Spleen (tissue), 11 donors: ENCODE measurements at regions not wholly inside any gene's neighbourhood (a gene's known extent, or its start where the extent isn't known, plus 50 kb on each side); places are given as distances from the start of the nearest gene placed in this dataset.
A peak's percentile ranks its signal among the peaks of the same experiment; 100 is the strongest.

Source experiments
- DNase-seq: peaks from one replicate; pipeline ENCODE4 v3.0.0-alpha.2; 2020
- H3K27ac ChIP-seq, 8 donors: fragments of 200-600 bp; sonication (generic) in 7 of 8; 1 replicate in 4 of 8; 2 replicates in 4 of 8; pipeline versions ENCODE4 v1.5.0 to v1.8.0; 2016 to 2021; ENCODE audit warnings: inconsistent platforms in 4 of 8, mild to moderate bottlenecking in 4 of 8, moderate library complexity in 1 of 8
- H3K27me3 ChIP-seq, 7 donors: fragments of 200-600 bp; sonication (generic) in 6 of 7; replicated peaks in 1 of 7; 1 replicate in 4 of 7; 2 replicates in 3 of 7; pipeline versions ENCODE4 v1.5.0 to v1.8.0; 2016 to 2021; ENCODE audit warnings: inconsistent platforms in 3 of 7, mild to moderate bottlenecking in 1 of 7
- H3K36me3 ChIP-seq, 6 donors: fragments of 200-600 bp; sonication (generic) in 5 of 6; 1 replicate in 4 of 6; 2 replicates in 2 of 6; pipeline versions ENCODE4 v1.5.0 to v1.8.0; 2016 to 2021; ENCODE audit warnings: inconsistent platforms in 2 of 6
- H3K4me1 ChIP-seq, 6 donors: fragments of 200-600 bp; sonication (generic) in 5 of 6; 1 replicate in 3 of 6; 2 replicates in 3 of 6; pipeline versions ENCODE4 v1.5.0 to v1.8.0; 2016 to 2021; ENCODE audit warnings: inconsistent platforms in 3 of 6
- H3K4me3 ChIP-seq, 8 donors: fragments of 200-600 bp; sonication (generic) in 7 of 8; 1 replicate in 4 of 8; 2 replicates in 4 of 8; pipeline versions ENCODE4 v1.5.0 to v1.8.0; 2016 to 2021; ENCODE audit warnings: inconsistent platforms in 4 of 8, mild to moderate bottlenecking in 4 of 8, moderate library complexity in 2 of 8
- H3K9me3 ChIP-seq, 8 donors: fragments of 200-600 bp; sonication (generic) in 7 of 8; 1 replicate in 4 of 8; 2 replicates in 4 of 8; pipeline versions ENCODE4 v1.5.0 to v1.8.0; 2016 to 2021; ENCODE audit warnings: inconsistent platforms in 4 of 8
- CTCF ChIP-seq, 11 experiments: fragments of 200-600 bp in 7 of 11; fragments of 450-650 bp in 4 of 11; sonication (generic) in 4 of 11; IDR thresholded peaks in 8 of 11; conservative IDR thresholded peaks in 3 of 11; 1 replicate in 7 of 11; 2 replicates in 4 of 11; pipeline versions ENCODE4 v1.4.0 to v1.8.0; 2016 to 2021; ENCODE audit warnings: antibody characterized with exemption in 11 of 11, inconsistent platforms in 4 of 11, mild to moderate bottlenecking in 1 of 11
- POLR2A ChIP-seq, 3 donors: fragments of 450-650 bp; IDR thresholded peaks; one replicate each; pipeline ENCODE4 v1.5.1; 2017; ENCODE audit warnings: antibody characterized with exemption in 3 of 3, mild to moderate bottlenecking in 1 of 3
- POLR2AphosphoS5 ChIP-seq, 3 donors: sonication (generic); formaldehyde crosslinking; IDR thresholded peaks; one replicate each; pipeline ENCODE4 v1.5.1; 2017; ENCODE audit warnings: antibody characterized with exemption in 3 of 3
- WGBS, 5 donors: extraction: QIAGEN DNeasy Blood & Tissue Kit in 3 of 5; methylation state at CpG; one replicate each; pipeline versions ENCODE4 v1.1.5 to v1.1.7; 2013 to 2018; 5-methylcytosine and 5-hydroxymethylcytosine counted together
- intact Hi-C: fragments of 100-400 bp; cut with DNase I; formaldehyde crosslinking; loops from one replicate; pipeline ENCODE4 v1.15.0; 2023; ENCODE audit warnings: low total_unique reads
- donor health status: healthy with polysubstance abuse.
- donor health status: DM: no; HTN: no; CAD: no; lungs with moderate emphysema.
- donor health status: DM: no; HTN: no; CAD: no.
- donor health status: Bipolar disorder and iron deficiency.
- donor health status: healthy.
- donor health status: DM: no; HTN: no; CAD: no.
- donor health status: DM: yes; HTN: yes; CAD: no.

GRCh38 chr16:85309656-85310587, 197.7 kb upstream of the CIBAR2 start:
- no peaks in the 10 kb centered on the region for H3K36me3 ChIP-seq
- peaks cover 0 to 16% (median 0%) of the 10 kb centered on the region in 7 donors for H3K27me3 ChIP-seq
- H3K9me3 ChIP-seq, result no peaks in the 10 kb centered on the region
- peak in 1 of 11 experiments; percentile 2 for TF ChIP-seq CTCF (IDR thresholded peaks at IDR 0.05 in 8 of 11, conservative IDR thresholded peaks at IDR 0.05 in 3 of 11)
- TF ChIP-seq POLR2A (IDR thresholded peaks at IDR 0.05), result no peak
- peak; percentile 42 to 77 (median 73) for TF ChIP-seq POLR2AphosphoS5 (IDR thresholded peaks at IDR 0.05)
- H3K4me1 ChIP-seq, result peaks cover 49 to 100% (median 88%) of the 10 kb centered on the region in 6 donors
- WGBS, 5 donors, result 23 to 39% (median 31%) methylated on average over 26 to 37 of the region's 37 CpGs
- H3K27ac ChIP-seq, result peak overlapping the region; percentile 68 to 92 (median 80)
- peak; percentile 90 for DNase-seq
- intact Hi-C loops, result no loop called here
- peak overlapping the region in 4 of 8 donors; percentile 8 to 60 (median 22) for H3K4me3 ChIP-seq

GRCh38 chr16:85310868-85311585, 198.8 kb upstream of the CIBAR2 start:
- Histone ChIP-seq H3K9me3 (no peaks in the 10 kb centered on the region), H3K27ac (peak overlapping the region in 6 of 8 donors; percentile 7 to 92 (median 84)), H3K27me3 (peaks cover 0 to 16% (median 0%) of the 10 kb centered on the region in 7 donors), H3K4me3 (peak overlapping the region in 1 of 8 donors; percentile 60), H3K4me1 (peaks cover 43 to 91% (median 80%) of the 10 kb centered on the region in 6 donors), H3K36me3 (no peaks in the 10 kb centered on the region)
- DNase-seq, result peak; percentile 89
- peak in 1 of 3 donors; percentile 49 for TF ChIP-seq POLR2AphosphoS5 (IDR thresholded peaks at IDR 0.05)
- TF ChIP-seq CTCF (IDR thresholded peaks at IDR 0.05 in 8 of 11, conservative IDR thresholded peaks at IDR 0.05 in 3 of 11), result no peak
- no peak for TF ChIP-seq POLR2A (IDR thresholded peaks at IDR 0.05)
- intact Hi-C loops, result no loop called here
- WGBS, 5 donors, result 16 to 24% (median 17%) methylated on average over 14 to 27 of the region's 27 CpGs

DNA sequence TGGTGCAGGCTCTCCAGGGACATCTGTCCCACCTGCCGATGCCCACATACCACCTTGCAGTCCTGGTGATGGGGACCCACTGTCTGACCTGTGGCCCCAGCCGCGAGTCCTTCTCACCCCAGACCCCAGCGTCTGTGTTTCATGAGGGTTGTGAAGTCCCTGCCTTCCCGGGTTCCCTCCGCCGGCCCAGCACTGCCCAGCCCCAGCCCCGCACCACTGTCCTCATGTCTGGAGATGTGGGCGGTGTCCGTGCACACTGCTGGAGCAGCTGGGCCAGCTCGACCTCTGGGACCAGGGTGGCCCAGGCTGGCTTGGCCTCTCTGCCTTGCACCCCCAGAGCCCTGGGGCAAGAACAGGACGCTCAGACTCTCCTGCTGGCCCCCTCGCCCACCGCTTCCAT, 199.5 kb upstream of the CIBAR2 start:
- no peaks in the 10 kb centered on the region for H3K36me3 ChIP-seq
- no peak overlapping the region for H3K4me3 ChIP-seq
- H3K27me3 ChIP-seq, result peaks cover 0 to 16% (median 0%) of the 10 kb centered on the region in 7 donors
- TF ChIP-seq POLR2AphosphoS5 (IDR thresholded peaks at IDR 0.05) (no peak), POLR2A (IDR thresholded peaks at IDR 0.05) (no peak), CTCF (IDR thresholded peaks at IDR 0.05 in 8 of 11, conservative IDR thresholded peaks at IDR 0.05 in 3 of 11) (no peak)
- intact Hi-C loops, result no loop called here
- no peak for DNase-seq
- peak overlapping the region in 2 of 8 donors; percentile 82 to 87 for H3K27ac ChIP-seq
- H3K4me1 ChIP-seq, result peaks cover 36 to 91% (median 78%) of the 10 kb centered on the region in 6 donors
- WGBS, 5 donors, result 84 to 92% (median 89%) methylated on average over 3 to 14 of the region's 14 CpGs
- H3K9me3 ChIP-seq, result no peaks in the 10 kb centered on the region
